SK-N-SH treated with all-trans-retinoic acid at 6 μM for 48 hours (cell line): ENCODE measurements at regions not wholly inside any gene's neighbourhood (a gene's known extent, or its start where the extent isn't known, plus 50 kb on each side); places are given as distances from the start of the nearest gene placed in this dataset.

ENCODE experiments used
- ARNTL ChIP-seq: fragments of 450-650 bp; formaldehyde crosslinking; IDR thresholded peaks from 2 replicates; pipeline ENCODE4 v1.5.0; 2020; ENCODE audit warnings: low read depth, mild to moderate bottlenecking, moderate library complexity, borderline replicate concordance
- BACH2 ChIP-seq: fragments of 250-450 bp; sonication (Bioruptor Pico); IDR thresholded peaks from 2 replicates; pipeline ENCODE4 v1.9.0; 2021; ENCODE audit warnings: mild to moderate bottlenecking, borderline replicate concordance
- CSDC2 ChIP-seq: fragments of 250-450 bp; sonication (Bioruptor Pico); IDR thresholded peaks from 2 replicates; pipeline ENCODE4 v1.5.0; 2020; ENCODE audit warnings: mild to moderate bottlenecking, moderate library complexity
- ESRRG ChIP-seq: fragments of 250-450 bp; sonication (Bioruptor Pico); IDR thresholded peaks from 2 replicates; pipeline ENCODE4 v1.6.1; 2021; ENCODE audit warnings: mild to moderate bottlenecking
- GLIS3 ChIP-seq: fragments of 250-450 bp; sonication (Bioruptor Pico); IDR thresholded peaks from 2 replicates; pipeline ENCODE4 v1.5.0; 2020; ENCODE audit warnings: mild to moderate bottlenecking, moderate library complexity
- PATZ1 ChIP-seq: fragments of 250-450 bp; sonication (Bioruptor Pico); IDR thresholded peaks from 2 replicates; pipeline ENCODE4 v1.8.0; 2020; ENCODE audit warnings: mild to moderate bottlenecking, moderate library complexity, borderline replicate concordance
- SNAI2 ChIP-seq: fragments of 250-450 bp; sonication (Bioruptor Pico); IDR thresholded peaks from 2 replicates; pipeline ENCODE4 v1.5.0; 2020; ENCODE audit warnings: mild to moderate bottlenecking, moderate library complexity
- TCF4 ChIP-seq: fragments of 250-450 bp; sonication (Bioruptor Pico); IDR thresholded peaks from 2 replicates; pipeline ENCODE4 v1.8.0; 2021; ENCODE audit warnings: mild to moderate bottlenecking, moderate library complexity, borderline replicate concordance
- ZFP3 ChIP-seq: fragments of 250-450 bp; sonication (Bioruptor Pico); IDR thresholded peaks from 2 replicates; pipeline ENCODE4 v1.5.0; 2020; ENCODE audit warnings: mild to moderate bottlenecking, moderate library complexity
- ZNF565 ChIP-seq: fragments of 450-650 bp; formaldehyde crosslinking; conservative IDR thresholded peaks from 2 replicates; pipeline ENCODE4 v1.5.0; 2020; ENCODE audit warnings: low read depth, mild to moderate bottlenecking, moderate library complexity
- TF ChIP-seq, protein P1 (sequence below): fragments of 250-450 bp; sonication (Bioruptor Pico); IDR thresholded peaks from 2 replicates; pipeline ENCODE4 v1.5.0; 2020; ENCODE audit warnings: mild to moderate bottlenecking, moderate library complexity

GRCh38 chr6:8889514-8889913 is 454.2 kb upstream of the SLC35B3 start:
- TF ChIP-seq, protein P1, sequence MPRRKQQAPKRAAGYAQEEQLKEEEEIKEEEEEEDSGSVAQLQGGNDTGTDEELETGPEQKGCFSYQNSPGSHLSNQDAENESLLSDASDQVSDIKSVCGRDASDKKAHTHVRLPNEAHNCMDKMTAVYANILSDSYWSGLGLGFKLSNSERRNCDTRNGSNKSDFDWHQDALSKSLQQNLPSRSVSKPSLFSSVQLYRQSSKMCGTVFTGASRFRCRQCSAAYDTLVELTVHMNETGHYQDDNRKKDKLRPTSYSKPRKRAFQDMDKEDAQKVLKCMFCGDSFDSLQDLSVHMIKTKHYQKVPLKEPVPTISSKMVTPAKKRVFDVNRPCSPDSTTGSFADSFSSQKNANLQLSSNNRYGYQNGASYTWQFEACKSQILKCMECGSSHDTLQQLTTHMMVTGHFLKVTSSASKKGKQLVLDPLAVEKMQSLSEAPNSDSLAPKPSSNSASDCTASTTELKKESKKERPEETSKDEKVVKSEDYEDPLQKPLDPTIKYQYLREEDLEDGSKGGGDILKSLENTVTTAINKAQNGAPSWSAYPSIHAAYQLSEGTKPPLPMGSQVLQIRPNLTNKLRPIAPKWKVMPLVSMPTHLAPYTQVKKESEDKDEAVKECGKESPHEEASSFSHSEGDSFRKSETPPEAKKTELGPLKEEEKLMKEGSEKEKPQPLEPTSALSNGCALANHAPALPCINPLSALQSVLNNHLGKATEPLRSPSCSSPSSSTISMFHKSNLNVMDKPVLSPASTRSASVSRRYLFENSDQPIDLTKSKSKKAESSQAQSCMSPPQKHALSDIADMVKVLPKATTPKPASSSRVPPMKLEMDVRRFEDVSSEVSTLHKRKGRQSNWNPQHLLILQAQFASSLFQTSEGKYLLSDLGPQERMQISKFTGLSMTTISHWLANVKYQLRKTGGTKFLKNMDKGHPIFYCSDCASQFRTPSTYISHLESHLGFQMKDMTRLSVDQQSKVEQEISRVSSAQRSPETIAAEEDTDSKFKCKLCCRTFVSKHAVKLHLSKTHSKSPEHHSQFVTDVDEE (CRISPR knock-in tag) = no peak
- TF ChIP-seq ESRRG (CRISPR knock-in tag) (no peak), ARNTL (CRISPR knock-in tag) (no peak), ZFP3 (no peak), PATZ1 (no peak), CSDC2 (CRISPR knock-in tag) (no peak), GLIS3 (no peak), SNAI2 (CRISPR knock-in tag) (no peak), BACH2 (CRISPR knock-in tag) (no peak), TCF4 (no peak), ZNF565 (CRISPR knock-in tag) (no peak)
